DND-41 (cell line): ENCODE measurements at regions not wholly inside any gene's neighbourhood (a gene's known extent, or its start where the extent isn't known, plus 50 kb on each side); places are given as distances from the start of the nearest gene placed in this dataset.

Experiments used
- ATAC-seq: fragments of 200-7000 bp; cut with Tn5 transposase; 3 replicates; pipeline ENCODE4 v1.9.1; 2021; ENCODE audit warnings: low read depth; ENCODE audit not compliant: insufficient read depth
- DNase-seq: peaks from one replicate; pipeline ENCODE4 v3.0.0-alpha.2; 2020
- H2AFZ ChIP-seq: 2 replicates; pipeline ENCODE4 v1.6.0; 2012; ENCODE audit warnings: low read depth, low read length
- H3K27ac ChIP-seq: 2 replicates; pipeline ENCODE4 v1.5.1; 2012; ENCODE audit warnings: low read length, inconsistent platforms
- H3K27me3 ChIP-seq: fragments of 200-600 bp; sonication (generic); 2 replicates; pipeline ENCODE4 v1.6.0; 2012; ENCODE audit warnings: low read length, mild to moderate bottlenecking, inconsistent platforms; ENCODE audit not compliant: insufficient read depth, poor library complexity
- H3K36me3 ChIP-seq: 2 replicates; pipeline ENCODE4 v1.5.1; 2012; ENCODE audit warnings: low read length, inconsistent platforms; ENCODE audit not compliant: insufficient read depth
- H3K4me1 ChIP-seq: 2 replicates; pipeline ENCODE4 v1.5.1; 2012; ENCODE audit warnings: mild to moderate bottlenecking, low read length; ENCODE audit not compliant: insufficient read depth
- H3K4me2 ChIP-seq: 2 replicates; pipeline ENCODE4 v1.6.0; 2012; ENCODE audit warnings: mild to moderate bottlenecking, moderate library complexity, low read length, inconsistent platforms; ENCODE audit not compliant: insufficient read depth
- H3K4me3 ChIP-seq, 2 experiments: fragments of 200-600 bp in 1 of 2; shearing (Covaris generic) in 1 of 2; 2 replicates each; pipeline ENCODE4 v1.5.1; 2012 to 2016; ENCODE audit warnings: inconsistent platforms in 2 of 2, low read length in 2 of 2, mild to moderate bottlenecking in 2 of 2, low read depth in 1 of 2, moderate library complexity in 1 of 2
- H3K79me2 ChIP-seq: 2 replicates; pipeline ENCODE4 v1.6.0; 2012; ENCODE audit warnings: low read length, inconsistent platforms; ENCODE audit not compliant: insufficient read depth
- H3K9ac ChIP-seq: 2 replicates; pipeline ENCODE4 v1.6.0; 2012; ENCODE audit warnings: low read depth, mild to moderate bottlenecking, inconsistent platforms, low read length, moderate library complexity
- H3K9me3 ChIP-seq: 2 replicates; pipeline ENCODE4 v1.5.1; 2012; ENCODE audit warnings: low read length, moderate library complexity, mild to moderate bottlenecking, inconsistent platforms; ENCODE audit not compliant: insufficient read depth, severe bottlenecking
- H4K20me1 ChIP-seq: 2 replicates; pipeline ENCODE4 v1.6.0; 2012; ENCODE audit warnings: low read length; ENCODE audit not compliant: insufficient read depth
- CTCF ChIP-seq: IDR thresholded peaks from 2 replicates; pipeline ENCODE4 v1.5.1; 2012; ENCODE audit warnings: borderline replicate concordance, low read length, moderate library complexity, mild to moderate bottlenecking; ENCODE audit not compliant: poor library complexity, severe bottlenecking; ENCODE audit errors: extremely low read depth
- EZH2 ChIP-seq: IDR thresholded peaks from 3 replicates; pipeline ENCODE4 v1.6.1; 2012; ENCODE audit warnings: borderline replicate concordance, low read depth, mild to moderate bottlenecking, moderate library complexity, low read length, inconsistent platforms; ENCODE audit not compliant: severe bottlenecking

DNA sequence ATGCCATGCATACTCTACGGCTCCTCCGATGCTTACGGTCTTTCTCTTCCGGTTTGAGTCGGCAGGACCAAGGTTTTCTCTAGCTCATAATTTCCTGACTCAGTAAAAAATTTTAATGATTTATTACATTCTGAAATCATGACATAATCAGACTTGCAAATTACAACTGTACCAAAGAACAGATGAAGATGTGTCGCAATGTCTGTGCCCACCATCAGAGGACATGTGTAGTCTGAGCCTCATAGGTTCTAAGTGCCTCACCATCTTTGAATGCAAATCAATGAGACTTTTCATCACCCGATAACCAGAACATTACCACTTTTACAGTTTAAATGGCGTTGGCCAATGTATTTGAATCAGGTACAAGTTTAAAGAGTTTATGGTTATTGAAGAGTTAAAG lies 213.1 kb downstream of the NHLRC3 start:
- DNase-seq (no peak), ATAC-seq (no peak)
- Histone ChIP-seq H3K79me2 (no peaks in the 10 kb centered on the region), H3K4me1 (no peaks in the 10 kb centered on the region), H2AFZ (no peak overlapping the region), H3K27ac (no peak overlapping the region), H3K4me2 (no peak overlapping the region), H3K9me3 (no peaks in the 10 kb centered on the region), H3K36me3 (no peaks in the 10 kb centered on the region), H3K9ac (no peak overlapping the region), H4K20me1 (no peaks in the 10 kb centered on the region), H3K27me3 (no peaks in the 10 kb centered on the region), H3K4me3 (no peak overlapping the region)
- TF ChIP-seq EZH2 (no peak), CTCF (no peak)

DNA sequence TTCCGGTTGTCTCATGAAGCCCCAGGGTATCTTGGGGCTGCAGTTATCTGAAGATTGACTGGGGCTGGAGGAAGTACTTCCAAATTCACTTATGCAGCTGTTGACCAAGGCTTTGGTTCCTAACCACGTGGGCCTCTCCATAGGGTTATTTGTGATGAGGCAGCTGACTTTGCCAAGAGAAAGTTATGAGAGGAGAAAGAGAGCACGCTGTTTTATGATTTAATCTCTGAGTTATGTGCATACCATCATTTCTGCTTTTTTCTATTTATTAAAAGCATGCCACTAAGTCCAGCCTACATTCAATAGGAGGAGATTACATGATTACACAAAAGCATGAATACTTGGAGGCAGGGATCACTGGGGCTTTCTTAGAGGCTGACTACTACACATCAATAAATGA lies 215.5 kb downstream of the NHLRC3 start:
- no peak for ATAC-seq
- H3K9ac ChIP-seq: no peak overlapping the region

DNA sequence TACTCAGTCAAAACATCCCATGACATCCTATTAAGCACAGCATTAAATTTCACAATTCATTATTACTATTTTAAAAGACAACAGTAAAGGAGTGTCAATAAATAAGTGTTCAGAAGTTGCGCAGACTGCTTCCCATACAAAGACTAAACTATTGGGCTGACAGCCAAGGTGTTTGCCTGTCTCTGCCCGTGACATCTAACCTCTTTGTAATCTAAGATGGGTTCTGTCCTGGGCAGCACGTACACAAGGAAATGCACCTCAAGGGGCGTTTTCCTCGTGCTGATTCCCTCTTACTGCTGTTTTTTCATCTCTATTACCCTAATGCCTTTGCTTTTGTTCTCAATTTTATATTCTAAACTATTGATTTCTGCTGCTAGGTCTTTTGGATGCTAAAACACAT lies 216.3 kb downstream of the NHLRC3 start:
- ATAC-seq: no peak

More for the DNA sequence above, 215.5 kb downstream of the NHLRC3 start:
- no peaks in the 10 kb centered on the region for H3K27me3 ChIP-seq
- H3K36me3 ChIP-seq: no peaks in the 10 kb centered on the region
- no peak for DNase-seq
- no peak overlapping the region for H3K4me3 ChIP-seq
- no peaks in the 10 kb centered on the region for H4K20me1 ChIP-seq
- no peak overlapping the region for H3K27ac ChIP-seq
- no peak overlapping the region for H3K4me2 ChIP-seq
- no peaks in the 10 kb centered on the region for H3K9me3 ChIP-seq
- TF ChIP-seq EZH2 (no peak), CTCF (no peak)
- no peaks in the 10 kb centered on the region for H3K79me2 ChIP-seq
- H2AFZ ChIP-seq: no peak overlapping the region
- no peaks in the 10 kb centered on the region for H3K4me1 ChIP-seq

More for the DNA sequence above, 216.3 kb downstream of the NHLRC3 start:
- Histone ChIP-seq H3K9me3 (no peaks in the 10 kb centered on the region), H3K36me3 (no peaks in the 10 kb centered on the region), H3K9ac (no peak overlapping the region), H2AFZ (no peak overlapping the region), H3K79me2 (no peaks in the 10 kb centered on the region), H3K4me2 (no peak overlapping the region), H3K27ac (no peak overlapping the region), H3K4me3 (no peak overlapping the region), H3K4me1 (no peaks in the 10 kb centered on the region), H3K27me3 (no peaks in the 10 kb centered on the region), H4K20me1 (no peaks in the 10 kb centered on the region)
- DNase-seq: no peak
- no peak for TF ChIP-seq EZH2
- no peak for TF ChIP-seq CTCF
